NCI-H345 (cell line): ENCODE measurements at regions not wholly inside any gene's neighbourhood (a gene's known extent, or its start where the extent isn't known, plus 50 kb on each side); places are given as distances from the start of the nearest gene placed in this dataset.
A peak's percentile ranks its signal among the peaks of the same experiment; 100 is the strongest.
"Not testable (repeated sequence)": the region's sequence is repeated elsewhere in the genome, so short reads cannot be mapped to it uniquely, and the experiment has no call there.

Source experiments
- DNase-seq: peaks from one replicate; lab custom pipeline; 2025; lab: John Stamatoyannopoulos, UW

- not testable (repeated sequence) for DNase-seq
Measured at GRCh38 chrX:31014474-31014873, 57.4 kb downstream of the FTHL17 start.

DNA sequence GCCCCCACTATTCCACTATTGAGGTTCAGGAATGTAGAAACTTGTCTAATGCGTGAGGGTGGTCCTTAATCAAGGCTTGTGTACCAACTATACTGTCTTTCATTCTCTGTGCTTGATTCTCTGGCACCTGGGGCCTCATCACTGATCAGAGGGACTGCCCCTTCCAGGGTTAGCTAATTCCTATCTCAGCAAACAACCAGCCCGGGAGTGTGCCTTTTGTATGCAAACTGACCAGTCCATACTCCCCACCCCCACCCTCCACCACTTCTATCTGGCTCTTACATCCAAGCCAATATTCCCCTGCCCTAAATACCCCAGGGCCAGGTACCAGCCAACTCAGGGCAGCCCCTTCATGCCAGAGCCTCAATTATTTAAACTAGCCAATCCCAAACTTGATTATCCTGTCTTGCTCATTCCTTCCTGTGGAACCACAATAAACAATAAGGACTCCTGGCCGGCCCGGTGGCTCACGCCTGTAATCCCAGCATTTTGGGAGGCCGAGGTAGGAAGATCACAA lies 59.3 kb downstream of the FTHL17 start:
- DNase-seq: no peak

DNA sequence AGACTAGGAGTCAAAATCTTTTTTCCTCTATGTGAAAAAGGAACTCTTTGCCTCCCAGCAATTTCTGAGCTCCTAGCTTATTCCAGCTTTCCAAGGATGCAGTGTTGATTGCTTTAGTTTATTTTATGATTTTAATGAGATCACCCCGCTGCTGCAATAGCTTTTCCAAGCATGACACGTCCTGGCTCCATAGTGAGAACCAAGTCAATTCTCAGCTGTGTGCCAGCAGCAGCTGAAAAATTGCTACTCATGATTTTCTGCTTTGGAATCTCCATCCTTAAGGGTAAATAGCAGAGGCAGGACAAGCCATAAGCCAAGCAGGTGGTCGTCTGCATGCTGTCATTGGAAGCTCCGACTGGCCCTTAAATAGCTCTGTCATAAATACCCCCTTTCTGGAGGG lies 64.5 kb downstream of the FTHL17 start:
- no peak for DNase-seq

DNA sequence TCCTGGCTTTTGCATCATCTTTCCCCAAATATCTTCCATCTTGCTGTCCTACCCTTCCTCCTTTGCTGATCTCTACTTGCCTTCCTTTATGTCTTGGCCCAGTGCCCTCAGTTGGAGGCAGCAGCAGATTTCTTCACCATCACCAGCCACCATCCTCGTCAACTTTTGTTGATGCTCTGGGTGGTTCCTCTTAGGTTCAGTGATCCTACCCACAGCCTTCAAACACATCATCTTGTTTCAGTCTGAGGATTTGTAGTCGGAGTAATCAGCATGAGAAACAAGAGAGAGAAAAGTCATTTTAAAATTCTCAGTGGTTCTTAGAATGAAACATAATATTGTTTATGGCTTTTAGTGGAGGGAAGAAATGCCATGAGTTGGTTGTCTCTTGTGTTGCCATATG lies 65.8 kb downstream of the FTHL17 start:
- no peak for DNase-seq

- no peak for DNase-seq
Measured at GRCh38 chrX:30997411-30997810, 74.4 kb downstream of the FTHL17 start.

DNA sequence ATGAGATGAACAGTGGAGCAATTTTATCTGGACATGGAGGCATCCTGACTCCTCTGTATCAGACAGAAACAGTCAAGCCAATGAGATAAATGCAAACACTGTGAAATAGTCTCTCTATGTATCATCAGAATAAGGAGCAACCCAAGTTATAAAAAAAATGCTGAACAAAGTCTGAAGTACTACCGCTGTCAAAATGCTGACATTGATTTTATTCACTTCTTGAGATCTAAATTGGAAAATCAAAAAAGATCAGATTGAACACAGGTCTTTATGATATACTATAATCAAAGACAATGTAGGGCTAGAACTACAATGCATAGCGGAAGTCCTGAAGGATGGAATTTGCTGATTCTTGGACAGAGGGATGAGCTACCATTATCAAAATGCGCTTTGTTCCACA lies 76.1 kb downstream of the FTHL17 start:
- no peak for DNase-seq

DNA sequence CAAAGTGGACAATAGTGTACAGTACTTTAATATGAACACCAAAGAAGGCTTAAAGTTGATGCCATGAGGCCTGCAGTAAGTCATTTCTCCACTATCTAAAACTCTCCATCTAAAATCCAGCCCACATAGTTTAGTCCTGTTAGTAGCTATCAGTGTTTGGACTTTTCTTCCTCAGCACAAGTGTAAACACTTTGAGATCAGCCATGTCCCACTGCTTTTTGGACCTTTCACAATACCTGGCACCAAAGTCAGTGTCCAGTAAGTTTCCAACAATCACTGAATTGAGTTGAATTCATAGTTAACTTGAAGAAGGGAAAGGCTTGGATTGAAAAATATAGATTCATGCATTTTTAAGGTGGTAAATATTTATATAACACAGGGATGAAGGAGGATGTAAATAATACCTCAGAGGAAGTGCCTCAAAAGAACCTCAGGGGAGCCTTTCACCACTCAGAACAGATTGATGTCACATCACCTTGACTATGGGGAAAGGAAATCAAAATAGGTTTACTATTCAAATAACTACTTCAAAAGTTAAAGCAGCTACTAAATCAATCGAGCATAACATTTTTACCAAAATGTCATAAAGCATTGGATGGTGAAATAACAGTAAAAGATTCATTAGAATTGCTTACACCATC lies 76.7 kb downstream of the FTHL17 start:
- no peak for DNase-seq

GRCh38 chrX:30994018-30994417 lies 77.8 kb downstream of the FTHL17 start:
- DNase-seq: not testable (repeated sequence)

- peak; percentile 83 for DNase-seq
Measured at GRCh38 chrX:30992381-30992904, 79.4 kb downstream of the FTHL17 start.

GRCh38 chrX:30990361-30990760 lies 81.5 kb downstream of the FTHL17 start:
- DNase-seq: no peak

DNA sequence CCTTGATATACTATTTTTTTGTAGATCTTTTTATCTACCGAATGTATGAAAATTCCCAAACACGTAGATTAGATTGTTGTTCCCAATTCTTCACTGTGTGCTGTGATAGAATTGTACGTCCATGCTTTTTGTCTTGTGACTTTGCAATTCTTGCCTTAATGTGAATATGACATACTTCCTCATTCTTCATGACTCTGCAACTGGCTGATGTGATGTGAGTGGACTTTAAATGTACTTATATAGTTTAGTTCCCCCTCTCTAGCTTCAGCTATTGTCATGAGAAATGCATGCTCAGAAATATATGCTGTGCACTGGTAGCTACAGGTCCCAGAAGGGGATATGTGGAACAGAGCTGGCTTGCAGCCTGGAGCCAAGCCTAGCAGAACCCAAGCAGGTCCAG lies 89.4 kb downstream of the FTHL17 start:
- DNase-seq: no peak

DNA sequence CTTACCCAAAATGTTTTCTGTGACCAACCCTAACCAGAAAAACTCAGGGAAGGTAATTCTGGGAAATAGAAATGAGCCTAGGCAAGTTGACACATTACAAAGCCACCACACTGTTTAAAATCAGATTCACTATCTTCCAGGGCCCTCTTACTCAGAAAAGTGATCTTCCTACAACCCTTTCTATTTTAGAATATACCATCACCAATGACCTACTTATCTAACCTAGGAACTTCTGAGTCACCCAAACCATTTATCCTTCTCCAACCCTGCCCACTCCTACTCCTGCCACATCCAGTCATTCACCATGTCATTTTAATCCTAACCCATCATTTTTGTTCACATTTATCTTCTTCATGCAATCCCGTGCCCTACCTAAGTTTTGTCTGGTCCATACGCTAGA lies 89.9 kb downstream of the FTHL17 start:
- no peak for DNase-seq

DNA sequence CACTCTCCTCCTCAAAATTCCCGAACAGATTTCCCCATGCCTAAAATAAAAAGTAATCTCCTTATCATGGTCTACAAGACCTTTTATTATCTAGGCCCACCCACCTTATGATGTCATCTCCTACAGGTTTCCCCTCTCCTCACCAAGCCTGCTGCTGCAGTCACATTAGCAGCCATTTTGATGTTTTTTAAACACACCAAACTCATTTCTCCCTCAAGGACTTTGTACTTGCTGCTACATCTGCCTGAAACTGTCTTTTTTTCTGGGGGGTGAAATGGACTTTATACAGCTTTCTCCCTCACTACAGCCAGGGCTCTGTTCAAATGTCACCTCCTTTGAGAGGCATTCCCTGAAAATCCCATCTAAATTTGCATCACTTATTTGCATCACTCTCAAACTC lies 90.2 kb upstream of the TAB3 start:
- DNase-seq: no peak

DNA sequence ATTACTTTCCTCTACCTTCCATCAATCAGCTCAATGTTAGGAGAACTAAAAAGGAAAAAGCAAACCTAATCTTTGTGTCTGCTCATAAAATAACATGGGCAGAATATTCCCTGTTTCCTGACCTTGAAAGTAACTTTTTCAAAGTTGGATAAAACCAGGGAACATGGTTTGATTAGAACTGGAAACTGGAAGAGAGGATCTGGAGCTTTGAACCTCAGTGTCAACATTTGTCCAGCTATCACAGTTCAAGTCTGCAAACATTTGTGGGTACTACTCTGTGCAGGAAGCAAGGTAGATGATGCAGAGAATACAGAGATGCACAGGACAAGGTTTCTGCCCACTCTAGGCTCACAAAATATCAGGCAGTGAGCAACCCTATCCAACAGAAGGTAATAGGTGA lies 86.4 kb upstream of the TAB3 start:
- no peak for DNase-seq

DNA sequence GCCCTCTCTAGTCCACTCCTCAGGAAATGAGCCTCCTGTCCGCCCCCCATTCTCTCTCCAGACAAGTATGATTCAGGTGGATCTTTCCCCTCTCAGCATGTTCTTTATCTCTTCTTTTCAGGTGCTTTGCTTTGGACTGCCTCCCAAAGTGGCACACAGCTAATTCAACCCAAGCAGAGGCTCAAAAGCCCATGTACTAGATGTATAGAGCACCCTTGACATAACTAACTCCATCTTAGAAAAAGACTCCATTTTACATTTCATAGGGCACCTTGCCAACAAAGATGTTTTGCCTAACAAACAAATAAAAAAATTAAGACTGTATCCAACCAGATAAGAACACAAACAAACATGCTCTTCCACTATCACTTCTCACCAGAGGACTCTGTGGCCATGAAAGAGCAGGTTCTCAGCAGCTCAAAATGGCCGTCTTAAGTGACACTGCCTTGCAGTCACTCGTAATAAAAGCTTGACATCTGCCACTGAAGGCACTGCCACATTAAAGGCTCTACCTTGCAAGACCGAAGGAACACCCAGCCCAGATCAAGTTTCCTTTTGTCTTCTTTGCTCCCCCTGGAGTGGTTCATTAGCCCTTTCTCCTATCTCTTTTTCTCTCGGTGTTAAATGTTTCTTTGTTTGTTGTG lies 84.9 kb upstream of the TAB3 start:
- DNase-seq: no peak

GRCh38 chrX:30971774-30972603 lies 82.9 kb upstream of the TAB3 start:
- peak; percentile 18 for DNase-seq

GRCh38 chrX:30967516-30967915 lies 78.5 kb upstream of the TAB3 start:
- DNase-seq: no peak

DNA sequence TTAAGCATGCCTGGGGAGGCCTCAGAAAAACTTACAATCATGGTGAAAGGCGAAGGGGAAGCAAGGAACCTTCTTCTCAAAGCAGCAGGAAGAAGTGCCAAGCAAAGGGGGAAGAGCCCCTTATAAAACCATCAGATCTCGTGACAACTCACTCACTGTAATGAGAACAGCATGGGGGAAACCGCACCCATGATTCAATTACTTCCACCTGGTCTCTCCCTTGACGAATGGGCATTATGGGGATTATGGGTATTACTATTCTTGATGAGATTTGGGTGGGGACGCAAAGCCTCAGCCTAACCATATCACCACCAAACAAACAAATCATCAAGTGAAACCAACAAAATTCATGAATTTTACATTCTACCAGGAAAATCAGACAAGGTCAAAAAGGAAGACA lies 76.7 kb upstream of the TAB3 start:
- DNase-seq: no peak

DNA sequence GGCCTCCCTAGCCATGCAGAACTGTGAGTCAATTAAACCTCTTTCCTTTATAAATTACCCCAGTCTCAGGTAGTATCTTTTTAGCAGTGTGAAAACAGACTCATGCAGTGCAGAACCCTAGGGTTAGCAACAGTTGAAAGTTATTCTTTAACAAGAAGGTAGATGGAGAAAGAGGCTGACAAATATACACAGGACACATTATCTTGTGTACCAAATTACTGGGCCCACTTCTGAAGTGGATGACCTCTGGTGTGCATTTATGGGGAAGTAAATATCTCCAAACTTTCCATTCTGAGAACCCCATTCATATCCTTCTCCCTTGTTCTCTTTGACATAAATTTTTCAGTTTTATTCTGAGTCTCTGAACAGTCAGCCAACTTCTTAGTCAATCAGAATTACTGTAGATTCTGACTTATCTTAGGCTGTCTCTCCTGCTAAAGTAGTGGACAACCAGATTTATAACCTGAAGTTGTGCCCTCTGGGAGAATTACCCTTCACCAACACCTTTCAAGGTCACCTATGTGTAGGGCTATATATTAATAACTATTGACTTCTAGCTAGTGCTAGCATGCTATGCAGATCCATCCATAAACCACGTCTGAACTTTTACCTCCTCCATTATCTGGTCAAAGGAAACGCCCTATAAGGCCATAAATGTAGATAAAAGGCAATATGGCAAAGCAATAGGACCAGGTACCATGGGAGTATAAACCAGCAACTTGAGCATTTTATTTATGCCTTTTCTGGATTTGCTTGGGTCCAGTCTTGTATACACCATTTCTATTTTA lies 72.5 kb upstream of the TAB3 start:
- no peak for DNase-seq

DNA sequence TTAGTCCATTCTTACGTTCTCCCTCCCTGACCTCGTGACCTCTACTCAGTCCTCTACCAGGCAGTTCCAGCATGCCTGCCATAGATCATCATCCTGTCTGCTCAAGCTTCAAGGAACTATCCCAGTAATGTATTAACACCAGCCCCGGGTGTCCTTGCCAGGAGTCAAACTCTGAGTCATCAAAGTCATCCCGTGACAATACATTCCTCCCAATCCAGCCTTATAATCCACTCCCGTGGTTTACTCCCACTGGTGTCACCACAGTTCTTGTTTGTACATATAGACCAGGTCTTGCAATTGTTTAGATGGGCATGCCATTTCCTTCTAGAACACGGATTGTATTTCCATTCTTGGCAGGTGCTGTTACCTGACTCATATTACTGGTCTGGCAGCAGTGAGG lies 68.7 kb upstream of the TAB3 start:
- no peak for DNase-seq

DNA sequence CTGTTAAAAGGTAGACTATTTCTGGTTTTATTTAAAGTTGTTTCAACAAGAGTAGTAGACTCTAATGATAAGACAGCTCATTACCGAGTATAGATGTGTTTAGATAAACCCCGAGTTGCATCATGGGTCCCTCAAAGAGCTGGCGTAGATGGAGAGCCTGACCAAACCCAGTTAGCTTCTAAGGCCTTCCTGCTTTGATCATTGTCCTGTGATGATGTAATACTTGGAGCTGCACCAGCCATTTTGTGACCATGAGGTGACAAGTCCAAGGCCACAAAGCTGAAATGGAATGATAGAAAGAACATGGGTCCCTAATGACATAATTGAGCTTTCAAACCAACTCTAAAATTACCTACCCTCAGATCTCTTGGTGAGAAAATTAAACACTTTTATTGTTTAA lies 66.6 kb upstream of the TAB3 start:
- no peak for DNase-seq

GRCh38 chrX:30951003-30951402 lies 61.9 kb upstream of the TAB3 start:
- DNase-seq: no peak
